ENCODE measurements at regions not wholly inside any gene's neighbourhood (a gene's known extent, or its start where the extent isn't known, plus 50 kb on each side); places are given as distances from the start of the nearest gene placed in this dataset.

DNA sequence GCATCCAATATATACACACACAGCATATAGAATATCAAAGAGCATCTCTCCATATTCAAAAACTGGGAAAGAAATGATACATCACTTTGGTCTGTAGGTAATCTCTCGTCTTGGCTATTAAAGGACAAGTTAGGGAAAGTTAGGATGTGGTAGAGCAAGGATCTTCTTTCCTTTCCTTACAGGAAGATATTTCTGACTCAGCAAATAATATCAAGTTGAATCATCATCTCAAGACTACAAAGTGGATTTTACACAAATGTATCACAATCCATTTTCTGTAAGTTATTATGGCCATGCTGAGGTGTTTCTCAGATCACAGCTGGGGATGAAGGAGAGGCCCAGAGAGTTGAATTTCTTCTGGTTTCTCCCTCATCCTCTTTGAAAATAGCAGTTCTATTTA, 651.7 kb upstream of the CCNG1 start:
- H3K36me3 ChIP-seq (ENCODE audit: insufficient read depth, low read length): no peaks in the 10 kb centered on the region
- TF ChIP-seq, protein P1, sequence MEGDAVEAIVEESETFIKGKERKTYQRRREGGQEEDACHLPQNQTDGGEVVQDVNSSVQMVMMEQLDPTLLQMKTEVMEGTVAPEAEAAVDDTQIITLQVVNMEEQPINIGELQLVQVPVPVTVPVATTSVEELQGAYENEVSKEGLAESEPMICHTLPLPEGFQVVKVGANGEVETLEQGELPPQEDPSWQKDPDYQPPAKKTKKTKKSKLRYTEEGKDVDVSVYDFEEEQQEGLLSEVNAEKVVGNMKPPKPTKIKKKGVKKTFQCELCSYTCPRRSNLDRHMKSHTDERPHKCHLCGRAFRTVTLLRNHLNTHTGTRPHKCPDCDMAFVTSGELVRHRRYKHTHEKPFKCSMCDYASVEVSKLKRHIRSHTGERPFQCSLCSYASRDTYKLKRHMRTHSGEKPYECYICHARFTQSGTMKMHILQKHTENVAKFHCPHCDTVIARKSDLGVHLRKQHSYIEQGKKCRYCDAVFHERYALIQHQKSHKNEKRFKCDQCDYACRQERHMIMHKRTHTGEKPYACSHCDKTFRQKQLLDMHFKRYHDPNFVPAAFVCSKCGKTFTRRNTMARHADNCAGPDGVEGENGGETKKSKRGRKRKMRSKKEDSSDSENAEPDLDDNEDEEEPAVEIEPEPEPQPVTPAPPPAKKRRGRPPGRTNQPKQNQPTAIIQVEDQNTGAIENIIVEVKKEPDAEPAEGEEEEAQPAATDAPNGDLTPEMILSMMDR (IDR thresholded peaks at IDR 0.05; ENCODE audit: extremely low read depth, low read depth, low read length): no peak
- no peaks in the 10 kb centered on the region for H3K79me2 ChIP-seq (ENCODE audit: insufficient read depth, low read length)
- H3K27ac ChIP-seq (ENCODE audit: low read depth, low read length): no peak overlapping the region
- no peaks in the 10 kb centered on the region for H3K4me1 ChIP-seq (ENCODE audit: insufficient read depth, low read length)
- H2AFZ ChIP-seq (ENCODE audit: low read length): no peak overlapping the region
- H3K4me3 ChIP-seq (ENCODE audit: insufficient read depth, low read length): no peak overlapping the region
- H3K9me3 ChIP-seq (ENCODE audit: low read depth, low read length): no peaks in the 10 kb centered on the region
- H4K20me1 ChIP-seq (ENCODE audit: insufficient read depth, low read length): no peaks in the 10 kb centered on the region
- H3K4me2 ChIP-seq (ENCODE audit: insufficient read depth, low read length): no peak overlapping the region
- no peaks in the 10 kb centered on the region for H3K27me3 ChIP-seq (ENCODE audit: insufficient read depth, low read length)
- DNase-seq (ENCODE audit: insufficient read length, low spot score, missing footprints): no peak

DNA sequence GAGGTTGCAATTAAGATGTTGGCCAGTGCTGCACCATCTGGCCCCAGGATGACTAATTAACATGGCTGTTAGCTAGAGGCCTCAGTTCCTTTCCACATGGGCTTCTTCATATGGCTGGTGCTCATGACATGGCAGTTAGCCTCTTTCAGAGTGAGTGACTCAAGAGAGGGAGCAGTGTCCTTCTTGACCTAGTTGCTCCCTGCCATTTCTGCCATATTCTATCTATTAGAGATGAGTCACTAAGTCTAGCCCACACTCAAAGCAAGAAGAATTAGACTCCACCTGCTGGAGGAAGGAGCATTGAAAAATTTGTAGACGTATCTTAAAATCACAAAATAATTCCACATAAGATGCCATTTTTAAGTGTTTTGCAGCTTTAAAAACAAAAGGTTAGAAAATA, 651.2 kb upstream of the CCNG1 start:
- TF ChIP-seq, protein P1 (IDR thresholded peaks at IDR 0.05; ENCODE audit: extremely low read depth, low read depth, low read length): no peak
- H2AFZ ChIP-seq (ENCODE audit: low read length): no peak overlapping the region
- H3K27ac ChIP-seq (ENCODE audit: low read depth, low read length): no peak overlapping the region
- H3K4me2 ChIP-seq (ENCODE audit: insufficient read depth, low read length): no peak overlapping the region
- no peaks in the 10 kb centered on the region for H3K9me3 ChIP-seq (ENCODE audit: low read depth, low read length)
- no peak overlapping the region for H3K4me3 ChIP-seq (ENCODE audit: insufficient read depth, low read length)
- H4K20me1 ChIP-seq (ENCODE audit: insufficient read depth, low read length): no peaks in the 10 kb centered on the region
- no peaks in the 10 kb centered on the region for H3K4me1 ChIP-seq (ENCODE audit: insufficient read depth, low read length)
- H3K27me3 ChIP-seq (ENCODE audit: insufficient read depth, low read length): no peaks in the 10 kb centered on the region
- no peaks in the 10 kb centered on the region for H3K36me3 ChIP-seq (ENCODE audit: insufficient read depth, low read length)
- no peak for DNase-seq (ENCODE audit: insufficient read length, low spot score, missing footprints)
- H3K79me2 ChIP-seq (ENCODE audit: insufficient read depth, low read length): no peaks in the 10 kb centered on the region

DNA sequence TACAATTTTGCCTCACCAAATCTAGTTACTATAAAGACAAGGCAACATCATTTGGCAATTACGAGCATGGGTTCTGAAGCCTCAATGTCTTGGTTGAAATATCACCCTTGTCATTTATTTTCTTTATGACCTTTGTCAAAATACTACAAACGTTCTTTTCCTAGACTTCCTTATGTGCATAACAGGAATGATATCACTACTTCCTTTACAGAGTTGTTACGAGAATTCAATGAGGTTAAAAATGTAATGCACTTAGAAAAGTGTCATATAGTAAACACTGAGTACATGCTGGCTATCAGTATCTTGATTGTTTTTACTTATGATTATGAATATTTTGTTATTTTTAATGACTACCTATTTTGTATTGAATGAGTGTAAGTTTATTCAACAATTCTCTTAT, 640.9 kb upstream of the CCNG1 start:
- Histone ChIP-seq H3K9me3 (ENCODE audit: low read depth, low read length) (peaks cover 8% of the 10 kb centered on the region), H3K4me3 (ENCODE audit: insufficient read depth, low read length) (no peak overlapping the region), H3K36me3 (ENCODE audit: insufficient read depth, low read length) (no peaks in the 10 kb centered on the region), H3K4me2 (ENCODE audit: insufficient read depth, low read length) (no peak overlapping the region), H3K27me3 (ENCODE audit: insufficient read depth, low read length) (no peaks in the 10 kb centered on the region), H2AFZ (ENCODE audit: low read length) (no peak overlapping the region), H3K79me2 (ENCODE audit: insufficient read depth, low read length) (no peaks in the 10 kb centered on the region), H4K20me1 (ENCODE audit: insufficient read depth, low read length) (no peaks in the 10 kb centered on the region), H3K27ac (ENCODE audit: low read depth, low read length) (no peak overlapping the region), H3K4me1 (ENCODE audit: insufficient read depth, low read length) (no peaks in the 10 kb centered on the region)
- no peak for DNase-seq (ENCODE audit: insufficient read length, low spot score, missing footprints)
- TF ChIP-seq, protein P1 (IDR thresholded peaks at IDR 0.05; ENCODE audit: extremely low read depth, low read depth, low read length): no peak

DNA sequence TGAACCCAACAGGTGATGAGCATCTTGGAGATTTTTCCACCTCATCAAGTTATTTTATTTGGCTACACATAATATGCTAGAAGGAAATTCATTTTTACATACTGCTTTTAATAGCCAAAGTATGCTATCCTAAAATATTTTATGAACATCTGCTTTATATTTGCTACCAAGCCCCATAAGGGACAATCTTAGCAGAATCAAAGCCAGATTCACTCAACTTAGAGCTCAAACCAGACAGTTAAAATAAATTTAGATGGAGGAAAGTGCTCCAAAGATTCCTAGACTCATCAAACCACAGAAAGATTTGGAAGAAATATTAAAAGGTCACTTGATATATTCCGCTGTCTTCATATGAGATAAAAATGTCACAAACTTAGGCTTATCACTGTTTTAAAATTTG, 637.1 kb upstream of the CCNG1 start:
- TF ChIP-seq, protein P1 (IDR thresholded peaks at IDR 0.05; ENCODE audit: extremely low read depth, low read depth, low read length): no peak
- Histone ChIP-seq H3K36me3 (ENCODE audit: insufficient read depth, low read length) (no peaks in the 10 kb centered on the region), H3K79me2 (ENCODE audit: insufficient read depth, low read length) (no peaks in the 10 kb centered on the region)

More for the DNA sequence above, 637.1 kb upstream of the CCNG1 start:
- Histone ChIP-seq H3K4me1 (ENCODE audit: insufficient read depth, low read length) (no peaks in the 10 kb centered on the region), H3K27ac (ENCODE audit: low read depth, low read length) (no peak overlapping the region), H3K4me2 (ENCODE audit: insufficient read depth, low read length) (no peak overlapping the region), H3K4me3 (ENCODE audit: insufficient read depth, low read length) (no peak overlapping the region), H4K20me1 (ENCODE audit: insufficient read depth, low read length) (no peaks in the 10 kb centered on the region), H2AFZ (ENCODE audit: low read length) (no peak overlapping the region), H3K9me3 (ENCODE audit: low read depth, low read length) (peaks cover 8% of the 10 kb centered on the region), H3K27me3 (ENCODE audit: insufficient read depth, low read length) (no peaks in the 10 kb centered on the region)
- no peak for DNase-seq (ENCODE audit: insufficient read length, low spot score, missing footprints)

All from osteoblast (primary cell).